HEK293 (cell line): ENCODE measurements at regions not wholly inside any gene's neighbourhood (a gene's known extent, or its start where the extent isn't known, plus 50 kb on each side); places are given as distances from the start of the nearest gene placed in this dataset.

Experiments
- ZNF274 ChIP-seq, 2 experiments: fragments of 200-500 bp in 1 of 2; fragments of 450-650 bp in 1 of 2; sonication (Bioruptor generic) in 1 of 2; formaldehyde crosslinking in 1 of 2; IDR thresholded peaks; 2 replicates each; pipeline versions ENCODE4 v1.5.1 to v1.6.1; 2014 to 2016; ENCODE audit warnings: borderline replicate concordance in 1 of 2, inconsistent platforms in 1 of 2, low read length in 1 of 2, missing biosample characterization in 1 of 2, missing genetic modification characterization in 1 of 2
- ZNF558 ChIP-seq: fragments of 450-650 bp; formaldehyde crosslinking; IDR thresholded peaks from 2 replicates; pipeline ENCODE4 v1.5.1; 2016; ENCODE audit warnings: missing biosample characterization, missing genetic modification characterization
- TF ChIP-seq, protein P1 (sequence below): fragments of 450-650 bp; formaldehyde crosslinking; IDR thresholded peaks from 2 replicates; pipeline ENCODE4 v1.5.1; 2016; ENCODE audit warnings: missing biosample characterization, missing genetic modification characterization
- TF ChIP-seq, protein P2 (sequence below): fragments of 450-650 bp; formaldehyde crosslinking; IDR thresholded peaks from 2 replicates; pipeline ENCODE4 v1.5.1; 2016; ENCODE audit warnings: missing biosample characterization, missing genetic modification characterization

DNA sequence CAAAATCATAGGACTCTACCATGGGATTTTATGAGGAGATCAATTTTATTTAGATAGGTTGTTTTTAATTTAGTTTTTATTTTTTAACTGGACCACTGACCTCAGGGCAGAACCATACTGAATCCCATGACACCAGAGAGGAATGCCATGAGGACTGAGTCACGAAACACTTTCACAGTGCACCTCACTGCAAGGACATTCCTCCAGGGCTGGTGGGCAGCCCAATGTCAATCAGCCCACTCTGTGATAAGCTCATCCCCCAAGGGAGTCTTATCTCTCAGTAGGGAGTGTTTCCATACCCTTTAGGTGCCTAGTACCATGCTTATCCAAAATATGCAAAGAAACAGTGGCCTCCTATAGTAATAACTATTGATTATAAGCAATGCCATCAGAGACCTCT, 224.5 kb upstream of the CDH6 start:
- TF ChIP-seq ZNF274 (IDR thresholded peaks at IDR 0.05; ENCODE audit: low read length) (no peak), ZNF274 (tag by site-specific recombination; IDR thresholded peaks at IDR 0.05; ENCODE audit: borderline replicate concordance) (no peak), ZNF558 (no peak)
- TF ChIP-seq, protein P1, sequence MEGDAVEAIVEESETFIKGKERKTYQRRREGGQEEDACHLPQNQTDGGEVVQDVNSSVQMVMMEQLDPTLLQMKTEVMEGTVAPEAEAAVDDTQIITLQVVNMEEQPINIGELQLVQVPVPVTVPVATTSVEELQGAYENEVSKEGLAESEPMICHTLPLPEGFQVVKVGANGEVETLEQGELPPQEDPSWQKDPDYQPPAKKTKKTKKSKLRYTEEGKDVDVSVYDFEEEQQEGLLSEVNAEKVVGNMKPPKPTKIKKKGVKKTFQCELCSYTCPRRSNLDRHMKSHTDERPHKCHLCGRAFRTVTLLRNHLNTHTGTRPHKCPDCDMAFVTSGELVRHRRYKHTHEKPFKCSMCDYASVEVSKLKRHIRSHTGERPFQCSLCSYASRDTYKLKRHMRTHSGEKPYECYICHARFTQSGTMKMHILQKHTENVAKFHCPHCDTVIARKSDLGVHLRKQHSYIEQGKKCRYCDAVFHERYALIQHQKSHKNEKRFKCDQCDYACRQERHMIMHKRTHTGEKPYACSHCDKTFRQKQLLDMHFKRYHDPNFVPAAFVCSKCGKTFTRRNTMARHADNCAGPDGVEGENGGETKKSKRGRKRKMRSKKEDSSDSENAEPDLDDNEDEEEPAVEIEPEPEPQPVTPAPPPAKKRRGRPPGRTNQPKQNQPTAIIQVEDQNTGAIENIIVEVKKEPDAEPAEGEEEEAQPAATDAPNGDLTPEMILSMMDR, result no peak
- TF ChIP-seq, protein P2, sequence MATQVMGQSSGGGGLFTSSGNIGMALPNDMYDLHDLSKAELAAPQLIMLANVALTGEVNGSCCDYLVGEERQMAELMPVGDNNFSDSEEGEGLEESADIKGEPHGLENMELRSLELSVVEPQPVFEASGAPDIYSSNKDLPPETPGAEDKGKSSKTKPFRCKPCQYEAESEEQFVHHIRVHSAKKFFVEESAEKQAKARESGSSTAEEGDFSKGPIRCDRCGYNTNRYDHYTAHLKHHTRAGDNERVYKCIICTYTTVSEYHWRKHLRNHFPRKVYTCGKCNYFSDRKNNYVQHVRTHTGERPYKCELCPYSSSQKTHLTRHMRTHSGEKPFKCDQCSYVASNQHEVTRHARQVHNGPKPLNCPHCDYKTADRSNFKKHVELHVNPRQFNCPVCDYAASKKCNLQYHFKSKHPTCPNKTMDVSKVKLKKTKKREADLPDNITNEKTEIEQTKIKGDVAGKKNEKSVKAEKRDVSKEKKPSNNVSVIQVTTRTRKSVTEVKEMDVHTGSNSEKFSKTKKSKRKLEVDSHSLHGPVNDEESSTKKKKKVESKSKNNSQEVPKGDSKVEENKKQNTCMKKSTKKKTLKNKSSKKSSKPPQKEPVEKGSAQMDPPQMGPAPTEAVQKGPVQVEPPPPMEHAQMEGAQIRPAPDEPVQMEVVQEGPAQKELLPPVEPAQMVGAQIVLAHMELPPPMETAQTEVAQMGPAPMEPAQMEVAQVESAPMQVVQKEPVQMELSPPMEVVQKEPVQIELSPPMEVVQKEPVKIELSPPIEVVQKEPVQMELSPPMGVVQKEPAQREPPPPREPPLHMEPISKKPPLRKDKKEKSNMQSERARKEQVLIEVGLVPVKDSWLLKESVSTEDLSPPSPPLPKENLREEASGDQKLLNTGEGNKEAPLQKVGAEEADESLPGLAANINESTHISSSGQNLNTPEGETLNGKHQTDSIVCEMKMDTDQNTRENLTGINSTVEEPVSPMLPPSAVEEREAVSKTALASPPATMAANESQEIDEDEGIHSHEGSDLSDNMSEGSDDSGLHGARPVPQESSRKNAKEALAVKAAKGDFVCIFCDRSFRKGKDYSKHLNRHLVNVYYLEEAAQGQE (tag by site-specific recombination), result no peak
